ENCODE measurements at regions not wholly inside any gene's neighbourhood (a gene's known extent, or its start where the extent isn't known, plus 50 kb on each side); places are given as distances from the start of the nearest gene placed in this dataset.

- no peak overlapping the region for H3K4me3 ChIP-seq (ENCODE audit: low read length)
- TF ChIP-seq CTCF (conservative IDR thresholded peaks at IDR 0.05; ENCODE audit: low read depth, low read length): no peak
- no peak for DNase-seq (ENCODE audit: low read depth)
Observed at GRCh38 chr6:63440594-63440993, 120.8 kb upstream of the LGSN start.

GRCh38 chr6:63441266-63441956 lies 121.6 kb upstream of the LGSN start:
- DNase-seq (ENCODE audit: low read depth): no peak
- H3K4me3 ChIP-seq (ENCODE audit: low read length): no peak overlapping the region

GRCh38 chr6:63442870-63443269 lies 123.1 kb upstream of the LGSN start:
- TF ChIP-seq CTCF (conservative IDR thresholded peaks at IDR 0.05; ENCODE audit: low read depth, low read length): no peak
- DNase-seq (ENCODE audit: low read depth): no peak
- no peak overlapping the region for H3K4me3 ChIP-seq (ENCODE audit: low read length)

More at GRCh38 chr6:63441266-63441956, 121.6 kb upstream of the LGSN start:
- TF ChIP-seq CTCF (conservative IDR thresholded peaks at IDR 0.05; ENCODE audit: low read depth, low read length): no peak

- DNase-seq (ENCODE audit: low read depth): no peak
- H3K4me3 ChIP-seq (ENCODE audit: low read length): no peak overlapping the region
- TF ChIP-seq CTCF (conservative IDR thresholded peaks at IDR 0.05; ENCODE audit: low read depth, low read length): no peak
Observed at GRCh38 chr6:63444768-63445167, 125.0 kb upstream of the LGSN start.

- no peak for TF ChIP-seq CTCF (conservative IDR thresholded peaks at IDR 0.05; ENCODE audit: low read depth, low read length)
- DNase-seq (ENCODE audit: low read depth): no peak
- no peak overlapping the region for H3K4me3 ChIP-seq (ENCODE audit: low read length)
Observed at GRCh38 chr6:63446405-63446804, 125.9 kb upstream of the LOC128125822 start.

GRCh38 chr6:63447134-63447533 lies 125.1 kb upstream of the LOC128125822 start:
- no peak for TF ChIP-seq CTCF (conservative IDR thresholded peaks at IDR 0.05; ENCODE audit: low read depth, low read length)
- H3K4me3 ChIP-seq (ENCODE audit: low read length): no peak overlapping the region
- DNase-seq (ENCODE audit: low read depth): no peak

GRCh38 chr6:63448229-63448628 lies 124.1 kb upstream of the LOC128125822 start:
- no peak for DNase-seq (ENCODE audit: low read depth)
- TF ChIP-seq CTCF (conservative IDR thresholded peaks at IDR 0.05; ENCODE audit: low read depth, low read length): no peak

More at GRCh38 chr6:63448229-63448628, 124.1 kb upstream of the LOC128125822 start:
- H3K4me3 ChIP-seq (ENCODE audit: low read length): no peak overlapping the region
